NCI-H2029 treated with DMSO at 0.1 percent for 48 hours (cell line): ENCODE measurements at regions not wholly inside any gene's neighbourhood (a gene's known extent, or its start where the extent isn't known, plus 50 kb on each side); places are given as distances from the start of the nearest gene placed in this dataset.

ENCODE experiments used
- DNase-seq: peaks from one replicate; lab custom pipeline; 2025; lab: John Stamatoyannopoulos, UW

- DNase-seq: no peak
These were observed 611.1 kb downstream of the TBC1D4 start for GRCh38 chr13:74870865-74871264.

- DNase-seq: no peak
These were observed 612.1 kb downstream of the TBC1D4 start for GRCh38 chr13:74869846-74870245.

GRCh38 chr13:74868049-74868448, 613.9 kb downstream of the TBC1D4 start:
- DNase-seq: no peak

- no peak for DNase-seq
These were observed 614.5 kb downstream of the TBC1D4 start for GRCh38 chr13:74867460-74867859.

GRCh38 chr13:74866101-74866500, 615.9 kb downstream of the TBC1D4 start:
- no peak for DNase-seq

- no peak for DNase-seq
These were observed 616.3 kb downstream of the TBC1D4 start for GRCh38 chr13:74865656-74866055.

GRCh38 chr13:74860789-74861188, 621.2 kb downstream of the TBC1D4 start:
- no peak for DNase-seq

GRCh38 chr13:74850893-74851292, 631.1 kb downstream of the TBC1D4 start:
- no peak for DNase-seq

- DNase-seq: no peak
These were observed 634.0 kb downstream of the TBC1D4 start for GRCh38 chr13:74847966-74848365.

GRCh38 chr13:74845806-74846205, 636.2 kb downstream of the TBC1D4 start:
- DNase-seq: no peak

- no peak for DNase-seq
These were observed 640.3 kb downstream of the TBC1D4 start for GRCh38 chr13:74841651-74842050.

GRCh38 chr13:74841123-74841522, 640.8 kb downstream of the TBC1D4 start:
- DNase-seq: no peak

GRCh38 chr13:74839656-74840055, 642.3 kb downstream of the TBC1D4 start:
- no peak for DNase-seq

GRCh38 chr13:74838096-74838495, 643.9 kb downstream of the TBC1D4 start:
- DNase-seq: no peak

GRCh38 chr13:74836628-74837027, 645.3 kb downstream of the TBC1D4 start:
- no peak for DNase-seq

- DNase-seq: no peak
These were observed 646.4 kb downstream of the TBC1D4 start for GRCh38 chr13:74835579-74835978.

- no peak for DNase-seq
These were observed 656.1 kb downstream of the TBC1D4 start for GRCh38 chr13:74825938-74826246.

- no peak for DNase-seq
These were observed 656.6 kb downstream of the TBC1D4 start for GRCh38 chr13:74825152-74825937.

- DNase-seq: no peak
These were observed 661.2 kb downstream of the TBC1D4 start for GRCh38 chr13:74820809-74821208.

- no peak for DNase-seq
These were observed 662.4 kb downstream of the TBC1D4 start for GRCh38 chr13:74819549-74819948.

GRCh38 chr13:74816737-74817136, 665.2 kb downstream of the TBC1D4 start:
- no peak for DNase-seq

GRCh38 chr13:74796157-74796556, 662.0 kb upstream of the KLF12 start:
- no peak for DNase-seq

- no peak for DNase-seq
These were observed 661.3 kb upstream of the KLF12 start for GRCh38 chr13:74795526-74795925.

- DNase-seq: no peak
These were observed 660.4 kb upstream of the KLF12 start for GRCh38 chr13:74794582-74794981.
